Breast epithelium (tissue), 4 donors: ENCODE measurements at regions not wholly inside any gene's neighbourhood (a gene's known extent, or its start where the extent isn't known, plus 50 kb on each side); places are given as distances from the start of the nearest gene placed in this dataset.
"Not testable (repeated sequence)": the region's sequence is repeated elsewhere in the genome, so short reads cannot be mapped to it uniquely, and the experiment has no call there.

Experiments used
- DNase-seq, 2 donors: peaks; one replicate each; pipeline ENCODE4 v3.0.0-alpha.2; 2019; ENCODE audit warnings: low spot score in 2 of 2
- H3K27ac ChIP-seq, 2 donors: fragments of 200-600 bp; sonication (generic) in 1 of 2; one replicate each; pipeline ENCODE4 v1.5.1; 2016 to 2019; ENCODE audit warnings: mild to moderate bottlenecking in 1 of 2
- H3K27me3 ChIP-seq, 2 donors: fragments of 200-600 bp; sonication (generic) in 1 of 2; one replicate each; pipeline versions ENCODE4 v1.5.1 to v1.6.0; 2017 to 2019; ENCODE audit warnings: control low read depth in 1 of 2, mild to moderate bottlenecking in 1 of 2
- H3K36me3 ChIP-seq: fragments of 200-600 bp; one replicate; pipeline ENCODE4 v1.5.1; 2019
- H3K4me1 ChIP-seq, 2 donors: fragments of 200-600 bp; sonication (generic); one replicate each; pipeline ENCODE4 v1.5.1; 2016 to 2019; ENCODE audit warnings: control low read depth in 1 of 2
- H3K4me3 ChIP-seq, 3 donors: fragments of 200-600 bp; sonication (generic); 1 replicate in 2 of 3; 2 replicates in 1 of 3; pipeline ENCODE4 v1.5.1; 2016 to 2019; ENCODE audit warnings: mild to moderate bottlenecking in 3 of 3, moderate library complexity in 2 of 3
- H3K9me3 ChIP-seq, 2 donors: fragments of 200-600 bp; sonication (generic) in 1 of 2; one replicate each; pipeline ENCODE4 v1.5.1; 2016 to 2019; ENCODE audit warnings: control low read depth in 1 of 2
- POLR2A ChIP-seq: fragments of 450-650 bp; IDR thresholded peaks from one replicate; pipeline ENCODE4 v1.6.1; 2016; ENCODE audit warnings: antibody characterized with exemption, mild to moderate bottlenecking, moderate library complexity
- POLR2AphosphoS5 ChIP-seq, 3 donors: sonication (generic); formaldehyde crosslinking; IDR thresholded peaks; one replicate each; pipeline ENCODE4 v1.6.1; 2017; ENCODE audit warnings: antibody characterized with exemption in 3 of 3
- intact Hi-C: fragments of 100-400 bp; cut with DNase I; formaldehyde crosslinking; loops from one replicate; pipeline ENCODE4 v1.15.1; 2023; ENCODE audit warnings: low total_unique reads
- TF ChIP-seq, protein P1 (sequence below), 3 donors: fragments of 450-650 bp; IDR thresholded peaks; one replicate each; pipeline ENCODE4 v1.5.1; 2016 to 2017; ENCODE audit warnings: antibody characterized with exemption in 3 of 3, mild to moderate bottlenecking in 3 of 3, moderate library complexity in 3 of 3

DNA sequence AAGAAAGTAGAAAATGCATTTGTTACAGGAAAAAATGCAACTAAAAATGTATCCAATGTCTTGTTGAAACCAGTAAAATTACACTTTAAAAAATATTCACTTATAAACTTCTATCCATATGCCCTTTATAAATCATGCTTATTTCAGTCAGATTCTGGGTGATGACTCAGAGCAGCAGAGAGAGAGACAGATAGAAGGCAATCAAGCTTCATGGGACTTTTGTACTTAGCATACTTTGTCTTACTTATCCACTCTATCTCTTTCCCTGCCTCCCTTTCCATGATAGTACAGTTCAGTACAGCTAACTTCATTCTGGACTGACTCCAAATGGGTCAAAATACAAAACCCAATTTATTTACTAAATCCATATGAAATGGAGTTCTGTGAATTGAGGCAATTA is 1438.2 kb downstream of the ZPLD1 start:
- no peaks in the 10 kb centered on the region for H3K4me1 ChIP-seq
- DNase-seq, result no peak
- no peaks in the 10 kb centered on the region for H3K27me3 ChIP-seq
- intact Hi-C loops, result no loop called here
- no peaks in the 10 kb centered on the region for H3K36me3 ChIP-seq
- no peaks in the 10 kb centered on the region for H3K9me3 ChIP-seq
- TF ChIP-seq, protein P1, sequence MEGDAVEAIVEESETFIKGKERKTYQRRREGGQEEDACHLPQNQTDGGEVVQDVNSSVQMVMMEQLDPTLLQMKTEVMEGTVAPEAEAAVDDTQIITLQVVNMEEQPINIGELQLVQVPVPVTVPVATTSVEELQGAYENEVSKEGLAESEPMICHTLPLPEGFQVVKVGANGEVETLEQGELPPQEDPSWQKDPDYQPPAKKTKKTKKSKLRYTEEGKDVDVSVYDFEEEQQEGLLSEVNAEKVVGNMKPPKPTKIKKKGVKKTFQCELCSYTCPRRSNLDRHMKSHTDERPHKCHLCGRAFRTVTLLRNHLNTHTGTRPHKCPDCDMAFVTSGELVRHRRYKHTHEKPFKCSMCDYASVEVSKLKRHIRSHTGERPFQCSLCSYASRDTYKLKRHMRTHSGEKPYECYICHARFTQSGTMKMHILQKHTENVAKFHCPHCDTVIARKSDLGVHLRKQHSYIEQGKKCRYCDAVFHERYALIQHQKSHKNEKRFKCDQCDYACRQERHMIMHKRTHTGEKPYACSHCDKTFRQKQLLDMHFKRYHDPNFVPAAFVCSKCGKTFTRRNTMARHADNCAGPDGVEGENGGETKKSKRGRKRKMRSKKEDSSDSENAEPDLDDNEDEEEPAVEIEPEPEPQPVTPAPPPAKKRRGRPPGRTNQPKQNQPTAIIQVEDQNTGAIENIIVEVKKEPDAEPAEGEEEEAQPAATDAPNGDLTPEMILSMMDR (IDR thresholded peaks at IDR 0.05), result no peak
- TF ChIP-seq POLR2AphosphoS5 (IDR thresholded peaks at IDR 0.05) (no peak), POLR2A (no peak)
- no peak overlapping the region for H3K27ac ChIP-seq
- no peak overlapping the region for H3K4me3 ChIP-seq

DNA sequence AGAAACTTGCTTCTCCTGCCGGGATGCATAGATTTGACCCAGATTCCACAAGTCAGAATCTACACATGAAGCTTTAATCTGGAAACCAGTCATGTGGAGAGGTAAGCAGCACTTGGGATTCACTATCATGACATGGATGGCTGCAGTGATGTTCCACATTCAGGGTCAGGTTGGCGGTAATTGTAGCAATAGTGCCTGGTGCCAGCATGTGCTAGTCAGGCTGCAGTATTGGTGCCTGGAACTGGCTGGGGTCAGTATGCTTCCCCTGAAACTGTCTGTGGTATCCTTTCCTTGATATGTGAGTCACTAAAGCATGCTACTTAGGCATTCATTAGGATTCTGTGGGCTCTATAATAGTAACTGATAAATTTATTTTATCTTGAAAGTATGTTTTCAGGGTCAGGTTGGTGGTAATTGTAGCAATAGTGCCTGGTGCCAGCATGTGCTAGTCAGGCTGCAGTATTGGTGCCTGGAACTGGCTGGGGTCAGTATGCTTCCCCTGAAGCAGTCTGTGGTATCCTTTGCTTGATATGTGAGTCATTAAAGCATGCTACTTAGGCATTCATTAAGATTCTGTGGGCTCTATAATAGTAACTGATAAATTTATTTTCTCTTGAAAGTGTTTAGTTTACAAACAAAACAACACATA is 1439.2 kb downstream of the ZPLD1 start:
- intact Hi-C loops, result no loop called here

DNA sequence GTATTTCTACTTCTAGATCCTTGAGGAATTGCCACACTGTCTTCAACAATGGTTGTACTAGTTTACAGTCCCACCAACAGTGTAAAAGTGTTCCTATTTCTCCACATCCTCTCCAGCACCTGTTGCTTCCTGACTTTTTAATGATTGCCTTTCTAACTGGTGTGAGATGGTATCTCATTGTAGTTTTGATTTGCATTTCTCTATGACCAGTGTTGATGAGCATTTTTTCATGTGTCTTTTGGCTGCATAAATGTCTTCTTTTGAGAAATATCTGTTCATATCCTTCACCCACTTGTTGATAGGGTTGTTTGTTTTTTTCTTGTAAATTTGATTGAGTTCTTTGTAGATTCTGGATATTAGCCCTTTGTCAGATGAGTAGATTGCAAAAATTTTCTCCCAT is 1447.0 kb downstream of the ZPLD1 start:
- H3K4me3 ChIP-seq, intact Hi-C loops, DNase-seq: not testable (repeated sequence)

More for the DNA sequence above, 1439.2 kb downstream of the ZPLD1 start:
- Histone ChIP-seq H3K4me3 (no peak overlapping the region), H3K27ac (no peak overlapping the region), H3K36me3 (no peaks in the 10 kb centered on the region), H3K4me1 (no peaks in the 10 kb centered on the region), H3K27me3 (no peaks in the 10 kb centered on the region), H3K9me3 (no peaks in the 10 kb centered on the region)
- no peak for DNase-seq
- TF ChIP-seq POLR2AphosphoS5 (IDR thresholded peaks at IDR 0.05), result no peak
- TF ChIP-seq POLR2A, result no peak
- TF ChIP-seq, protein P1 (IDR thresholded peaks at IDR 0.05), result no peak

DNA sequence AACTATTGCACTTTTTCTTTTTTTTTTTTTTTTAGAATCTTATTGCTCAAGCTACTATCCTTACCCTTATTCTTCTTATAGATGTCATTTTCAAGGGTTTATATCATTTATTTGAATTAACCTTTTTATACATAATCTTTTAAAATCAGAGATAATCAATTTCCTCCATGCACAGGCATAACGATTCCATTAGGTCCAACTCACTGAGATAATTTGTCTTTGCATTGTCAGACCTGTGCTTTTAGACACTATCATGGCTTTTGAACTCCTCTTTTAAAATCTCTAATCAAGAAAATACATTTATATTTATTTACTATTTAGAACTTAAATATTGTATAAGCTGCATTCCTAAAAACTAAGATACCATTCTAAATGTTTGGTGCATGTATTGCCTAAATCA is 1454.9 kb downstream of the ZPLD1 start:
- no peaks in the 10 kb centered on the region for H3K36me3 ChIP-seq
- TF ChIP-seq, protein P1 (IDR thresholded peaks at IDR 0.05), result no peak
- no peak for DNase-seq

More for the DNA sequence above, 1447.0 kb downstream of the ZPLD1 start:
- H3K27me3 ChIP-seq, H3K36me3 ChIP-seq, H3K27ac ChIP-seq, H3K9me3 ChIP-seq, H3K4me1 ChIP-seq: not testable (repeated sequence)

DNA sequence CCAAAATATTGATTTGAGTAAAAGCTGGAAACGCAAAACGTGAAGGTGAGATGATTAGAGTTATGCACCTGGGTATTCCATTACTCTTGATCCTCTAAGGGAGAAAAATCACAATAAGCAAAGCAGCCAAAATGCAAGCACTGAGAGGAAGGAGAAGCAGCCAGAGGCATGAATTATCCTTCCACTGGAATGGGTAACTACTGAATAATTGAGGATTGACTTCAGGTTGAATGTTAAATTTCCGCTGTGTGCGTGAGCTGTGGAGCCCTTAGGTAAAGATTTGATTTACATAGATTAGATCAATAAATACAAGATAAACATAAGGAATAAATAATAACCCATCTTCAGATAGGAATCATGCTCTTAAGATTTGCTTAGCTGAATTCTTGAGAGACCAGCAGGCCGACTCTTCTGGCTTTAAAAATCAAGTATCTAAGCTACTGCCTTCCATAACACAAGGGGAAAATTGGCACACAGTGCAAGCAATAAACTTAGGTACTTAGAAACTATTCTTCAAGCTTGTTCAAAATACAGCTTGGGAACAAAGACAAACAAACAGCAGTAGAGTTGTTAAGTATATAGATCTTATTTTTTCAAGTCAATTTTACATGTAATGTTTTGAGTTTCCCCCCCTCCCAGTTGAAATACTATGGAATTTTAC is 1459.5 kb downstream of the ZPLD1 start:
- H3K27ac ChIP-seq, result no peak overlapping the region
- H3K27me3 ChIP-seq, result no peaks in the 10 kb centered on the region
- no peak for TF ChIP-seq POLR2AphosphoS5 (IDR thresholded peaks at IDR 0.05)
- TF ChIP-seq, protein P1 (IDR thresholded peaks at IDR 0.05), result no peak
- TF ChIP-seq POLR2A, result no peak
- no peaks in the 10 kb centered on the region for H3K36me3 ChIP-seq
- no peaks in the 10 kb centered on the region for H3K9me3 ChIP-seq
- H3K4me1 ChIP-seq, result no peaks in the 10 kb centered on the region
- H3K4me3 ChIP-seq, result no peak overlapping the region
- intact Hi-C loops, result no loop called here
- no peak for DNase-seq

More for the DNA sequence above, 1454.9 kb downstream of the ZPLD1 start:
- Histone ChIP-seq H3K27me3 (no peaks in the 10 kb centered on the region), H3K4me1 (no peaks in the 10 kb centered on the region), H3K27ac (no peak overlapping the region), H3K4me3 (no peak overlapping the region), H3K9me3 (no peaks in the 10 kb centered on the region)
- intact Hi-C loops, result no loop called here
